GM23338 (cell line): ENCODE measurements at regions not wholly inside any gene's neighbourhood (a gene's known extent, or its start where the extent isn't known, plus 50 kb on each side); places are given as distances from the start of the nearest gene placed in this dataset.

Experiments
- ATAC-seq: fragments of 200-7000 bp; cut with Tn5 transposase; 3 replicates; pipeline ENCODE4 v1.9.1; 2020
- DNase-seq: peaks from one replicate; pipeline ENCODE4 v3.0.0-alpha.2; 2015; ENCODE audit warnings: low spot score
- H2AFZ ChIP-seq: fragments of 200-600 bp; sonication (generic); 2 replicates; pipeline ENCODE4 v1.8.0; 2016; ENCODE audit warnings: antibody characterized with exemption, mild to moderate bottlenecking, moderate library complexity
- H3F3A ChIP-seq: fragments of 200-600 bp; sonication (generic); replicated peaks from 2 replicates; pipeline ENCODE4 v1.8.0; 2017; ENCODE audit warnings: antibody characterized with exemption, mixed run types, low read depth
- H3K27ac ChIP-seq: fragments of 200-600 bp; sonication (generic); 2 replicates; pipeline ENCODE4 v1.6.1; 2016; ENCODE audit warnings: low read depth
- H3K27me3 ChIP-seq: fragments of 200-600 bp; sonication (generic); 2 replicates; pipeline ENCODE4 v1.8.0; 2016; ENCODE audit warnings: mild to moderate bottlenecking, mixed run types, moderate library complexity; ENCODE audit not compliant: insufficient read depth
- H3K36me3 ChIP-seq: fragments of 200-600 bp; sonication (generic); 2 replicates; pipeline ENCODE4 v1.8.0; 2016; ENCODE audit warnings: mild to moderate bottlenecking; ENCODE audit not compliant: insufficient read depth
- H3K4me1 ChIP-seq: fragments of 200-600 bp; sonication (generic); 2 replicates; pipeline ENCODE4 v1.8.0; 2016; ENCODE audit warnings: mild to moderate bottlenecking, moderate library complexity; ENCODE audit not compliant: insufficient read depth
- H3K4me2 ChIP-seq: fragments of 200-600 bp; sonication (generic); 2 replicates; pipeline ENCODE4 v1.7.1; 2017; ENCODE audit warnings: mixed run types
- H3K4me3 ChIP-seq: fragments of 200-600 bp; sonication (generic); 2 replicates; pipeline ENCODE4 v1.6.1; 2016; ENCODE audit warnings: mixed run types
- H3K79me2 ChIP-seq: fragments of 200-600 bp; sonication (generic); replicated peaks from 2 replicates; pipeline ENCODE4 v1.8.0; 2017; ENCODE audit warnings: mild to moderate bottlenecking; ENCODE audit not compliant: insufficient read depth
- H3K9me2 ChIP-seq: fragments of 200-600 bp; sonication (generic); 2 replicates; pipeline ENCODE4 v1.8.0; 2017; ENCODE audit not compliant: insufficient read depth
- H4K20me1 ChIP-seq: fragments of 200-600 bp; sonication (generic); replicated peaks from 2 replicates; pipeline ENCODE4 v1.8.0; 2017; ENCODE audit warnings: mild to moderate bottlenecking; ENCODE audit not compliant: insufficient read depth
- H3K27ac Mint-ChIP-seq: 2 replicates; pipeline ENCODE4 v1.8.0; 2020; ENCODE audit warnings: inconsistent platforms, mild to moderate bottlenecking, moderate library complexity, mixed read lengths
- H3K27me3 Mint-ChIP-seq: 3 replicates; pipeline ENCODE4 v1.8.0; 2022; ENCODE audit warnings: low read depth, mild to moderate bottlenecking, moderate library complexity, mixed read lengths, inconsistent platforms; ENCODE audit not compliant: insufficient read depth, poor library complexity
- H3K36me3 Mint-ChIP-seq: 3 replicates; pipeline ENCODE4 v1.8.0; 2021; ENCODE audit warnings: low read depth, mild to moderate bottlenecking, inconsistent platforms, moderate library complexity, mixed read lengths
- H3K4me1 Mint-ChIP-seq: 3 replicates; pipeline ENCODE4 v1.8.0; 2020; ENCODE audit warnings: mild to moderate bottlenecking, inconsistent platforms, mixed read lengths
- H3K4me3 Mint-ChIP-seq: 3 replicates; pipeline ENCODE4 v1.8.0; 2021; ENCODE audit warnings: moderate library complexity, mild to moderate bottlenecking, inconsistent platforms, mixed read lengths
- H3K9me3 Mint-ChIP-seq: 3 replicates; pipeline ENCODE4 v1.8.0; 2020; ENCODE audit warnings: moderate library complexity, mild to moderate bottlenecking, inconsistent platforms, mixed read lengths
- CREB1 ChIP-seq: fragments of 250-450 bp; sonication (Bioruptor Pico); IDR thresholded peaks from 2 replicates; pipeline ENCODE4 v1.5.0; 2020; ENCODE audit warnings: low read depth, mild to moderate bottlenecking, moderate library complexity
- CTCF ChIP-seq, 2 experiments: fragments of 200-600 bp in 1 of 2; sonication (generic) in 1 of 2; conservative IDR thresholded peaks; 2 replicates each; pipeline versions ENCODE4 v1.5.1 to v1.6.1; 2016 to 2017; ENCODE audit warnings: antibody characterized with exemption in 2 of 2, low read depth in 2 of 2, mild to moderate bottlenecking in 2 of 2, moderate library complexity in 1 of 2
- ETS1 ChIP-seq: IDR thresholded peaks from 2 replicates; pipeline ENCODE4 v1.6.1; 2016; ENCODE audit warnings: antibody characterized with exemption
- EZH2 ChIP-seq: fragments of 200-600 bp; sonication (generic); IDR thresholded peaks from one replicate; pipeline ENCODE4 v1.8.0; 2017; ENCODE audit warnings: antibody characterized with exemption, mild to moderate bottlenecking, low read depth; ENCODE audit not compliant: unreplicated experiment
- EZH2phosphoT487 ChIP-seq: fragments of 200-600 bp; sonication (generic); IDR thresholded peaks from one replicate; pipeline ENCODE4 v1.8.1; 2018; ENCODE audit warnings: antibody characterized with exemption; ENCODE audit not compliant: unreplicated experiment
- JUNB ChIP-seq: IDR thresholded peaks from one replicate; pipeline ENCODE4 v1.6.1; 2016; ENCODE audit warnings: antibody characterized with exemption; ENCODE audit not compliant: unreplicated experiment
- NANOG ChIP-seq: IDR thresholded peaks from 2 replicates; pipeline ENCODE4 v1.6.1; 2016; ENCODE audit warnings: antibody characterized with exemption, borderline replicate concordance
- POLR2AphosphoS5 ChIP-seq: IDR thresholded peaks from 2 replicates; pipeline ENCODE4 v1.6.1; 2016; ENCODE audit warnings: antibody characterized with exemption, low read depth
- REST ChIP-seq: IDR thresholded peaks from one replicate; pipeline ENCODE4 v1.6.1; 2018; ENCODE audit warnings: antibody characterized with exemption; ENCODE audit not compliant: unreplicated experiment
- STAT1 ChIP-seq: IDR thresholded peaks from one replicate; pipeline ENCODE4 v1.6.1; 2016; ENCODE audit warnings: antibody characterized with exemption; ENCODE audit not compliant: unreplicated experiment
- ZNF114 ChIP-seq: fragments of 250-450 bp; sonication (Bioruptor Pico); IDR thresholded peaks from 2 replicates; pipeline ENCODE4 v1.5.0; 2020; ENCODE audit warnings: mild to moderate bottlenecking, moderate library complexity
- ZNF331 ChIP-seq: fragments of 250-450 bp; sonication (Bioruptor Pico); IDR thresholded peaks from 2 replicates; pipeline ENCODE4 v1.5.0; 2020; ENCODE audit warnings: low read depth, mild to moderate bottlenecking, moderate library complexity

GRCh38 chr2:149653831-149654445 lies 66.4 kb upstream of the MMADHC start:
- Mint-ChIP-seq H3K9me3 (peaks cover 9% of the 10 kb centered on the region; the same call in 2 of the 3 replicates), H3K4me3 (no peak overlapping the region), H3K27ac (no peak overlapping the region), H3K27me3 (no peaks in the 10 kb centered on the region), H3K4me1 (peaks cover 4% of the 10 kb centered on the region; the same call in 2 of the 3 replicates), H3K36me3 (peaks cover 4% of the 10 kb centered on the region; the same call in 2 of the 3 replicates)
- no peak overlapping the region for H3K4me2 ChIP-seq
- H3K4me3 ChIP-seq: no peak overlapping the region
- H3K4me1 ChIP-seq: no peaks in the 10 kb centered on the region
- TF ChIP-seq STAT1 (no peak), REST (no peak), CTCF (conservative IDR thresholded peaks at IDR 0.05; ENCODE audit: low read depth in 2 of 2) (no peak), ETS1 (no peak), JUNB (no peak), ZNF331 (CRISPR knock-in tag) (no peak), NANOG (no peak), ZNF114 (no peak), EZH2phosphoT487 (no peak), POLR2AphosphoS5 (no peak), EZH2 (no peak), CREB1 (CRISPR knock-in tag) (no peak)
- ATAC-seq (no peak), DNase-seq (peak; percentile 33)
- H3K36me3 ChIP-seq: no peaks in the 10 kb centered on the region
- no peaks in the 10 kb centered on the region for H3K79me2 ChIP-seq
- no peak overlapping the region for H2AFZ ChIP-seq
- H3K27me3 ChIP-seq: no peaks in the 10 kb centered on the region
- no peaks in the 10 kb centered on the region for H3K9me2 ChIP-seq
- no peaks in the 10 kb centered on the region for H3F3A ChIP-seq
- no peaks in the 10 kb centered on the region; the same call in 1 of the 2 replicates for H4K20me1 ChIP-seq
- H3K27ac ChIP-seq: no peak overlapping the region
